ENCODE measurements at regions not wholly inside any gene's neighbourhood (a gene's known extent, or its start where the extent isn't known, plus 50 kb on each side); places are given as distances from the start of the nearest gene placed in this dataset.

DNA sequence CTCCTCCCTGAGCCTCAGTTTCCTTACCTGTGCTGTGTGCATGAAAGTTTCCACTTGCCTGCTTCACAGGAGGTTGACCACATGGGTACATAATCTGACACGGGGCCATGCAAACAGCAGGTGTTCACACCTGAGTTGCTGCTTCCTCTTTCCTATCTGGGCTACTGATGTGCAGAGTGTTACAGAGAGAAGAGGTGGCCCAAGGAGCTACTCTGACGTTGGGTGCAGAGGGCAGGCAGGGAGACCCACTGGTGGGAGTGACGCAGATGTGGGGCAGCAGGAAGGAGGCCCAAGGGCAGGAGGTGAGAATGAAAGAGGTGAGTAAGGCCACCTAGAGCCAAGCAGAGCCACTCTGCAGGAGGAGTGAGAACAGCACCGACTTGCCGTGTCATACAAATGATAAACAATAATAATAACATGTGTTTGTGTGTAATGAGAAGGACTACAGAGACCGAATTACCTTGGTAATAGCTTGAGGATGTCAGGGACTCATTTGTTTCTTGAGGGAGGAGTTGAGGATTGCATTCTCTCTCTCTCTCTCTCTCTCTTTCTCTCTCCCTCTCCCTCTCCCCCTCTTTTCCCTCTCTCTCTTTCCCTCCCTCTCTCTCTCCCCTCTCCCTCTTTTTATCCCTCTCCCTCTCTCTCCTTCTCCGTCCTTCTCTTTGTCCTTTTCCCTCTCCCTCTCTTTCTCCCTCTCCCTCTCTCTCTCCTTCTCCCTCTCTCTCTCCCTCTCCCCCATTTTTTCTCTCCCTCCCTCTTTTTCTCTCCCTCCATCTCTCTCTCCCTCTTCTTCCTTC is 87.4 kb upstream of the IGSF21 start:
- peaks cover 0 to 7% (median 1%) of the 10 kb centered on the region in 4 experiments; a peak in 3 of 7 replicates for H3K27me3 ChIP-seq (replicated peaks in 1 of 4; ENCODE audit: control insufficient read depth in 3 of 4, extremely low read depth in 1 of 4, insufficient read depth in 3 of 4, low read length in 3 of 4)
- TF ChIP-seq CEBPB (IDR thresholded peaks at IDR 0.05; ENCODE audit: low read depth, low read length) = no peak
- TF ChIP-seq SP1 (IDR thresholded peaks at IDR 0.05; ENCODE audit: low read depth, low read length) = no peak
- TF ChIP-seq POU5F1 (IDR thresholded peaks at IDR 0.05; ENCODE audit: low read depth, low read length) = no peak
- TF ChIP-seq, protein P1, sequence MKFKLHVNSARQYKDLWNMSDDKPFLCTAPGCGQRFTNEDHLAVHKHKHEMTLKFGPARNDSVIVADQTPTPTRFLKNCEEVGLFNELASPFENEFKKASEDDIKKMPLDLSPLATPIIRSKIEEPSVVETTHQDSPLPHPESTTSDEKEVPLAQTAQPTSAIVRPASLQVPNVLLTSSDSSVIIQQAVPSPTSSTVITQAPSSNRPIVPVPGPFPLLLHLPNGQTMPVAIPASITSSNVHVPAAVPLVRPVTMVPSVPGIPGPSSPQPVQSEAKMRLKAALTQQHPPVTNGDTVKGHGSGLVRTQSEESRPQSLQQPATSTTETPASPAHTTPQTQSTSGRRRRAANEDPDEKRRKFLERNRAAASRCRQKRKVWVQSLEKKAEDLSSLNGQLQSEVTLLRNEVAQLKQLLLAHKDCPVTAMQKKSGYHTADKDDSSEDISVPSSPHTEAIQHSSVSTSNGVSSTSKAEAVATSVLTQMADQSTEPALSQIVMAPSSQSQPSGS (IDR thresholded peaks at IDR 0.05; ENCODE audit: low read length) = no peak
- no peak for TF ChIP-seq RBBP5 (IDR thresholded peaks at IDR 0.05; ENCODE audit: borderline replicate concordance, low read depth, low read length)
- no peak for TF ChIP-seq JUN (IDR thresholded peaks at IDR 0.05; ENCODE audit: low read depth, low read length)
- TF ChIP-seq YY1 (IDR thresholded peaks at IDR 0.05; ENCODE audit: low read depth, low read length) = no peak
- no peak for TF ChIP-seq CBX8 (IDR thresholded peaks at IDR 0.05; ENCODE audit: borderline replicate concordance, low read depth, low read length)
- no peak for TF ChIP-seq POLR2AphosphoS5 (IDR thresholded peaks at IDR 0.05; ENCODE audit: low read depth, low read length)
- no peak for TF ChIP-seq TBP (IDR thresholded peaks at IDR 0.05; ENCODE audit: low read depth, low read length)
- TF ChIP-seq KDM4A (IDR thresholded peaks at IDR 0.05; ENCODE audit: low read depth, low read length, severe bottlenecking) = no peak
- TF ChIP-seq BACH1 (IDR thresholded peaks at IDR 0.05; ENCODE audit: low read length) = no peak

More for the DNA sequence above, 87.4 kb upstream of the IGSF21 start:
- Histone ChIP-seq H3K4me1 (replicated peaks in 1 of 4; ENCODE audit: control insufficient read depth in 3 of 4, insufficient read depth in 4 of 4, low read length in 3 of 4) (no peaks in the 10 kb centered on the region), H2BK15ac (ENCODE audit: low read length) (no peak overlapping the region), H3K14ac (ENCODE audit: insufficient read length) (no peak overlapping the region), H3K23ac (ENCODE audit: insufficient read length) (no peak overlapping the region), H2BK12ac (ENCODE audit: low read depth, low read length) (no peak overlapping the region; the same call in 1 of the 2 replicates), H2AK5ac (ENCODE audit: low read depth, low read length) (no peak overlapping the region; the same call in 1 of the 2 replicates), H2BK120ac (replicated peaks; ENCODE audit: low read depth, low read length) (no peak overlapping the region), H2BK20ac (ENCODE audit: low read length) (no peak overlapping the region), H3K36me3 (ENCODE audit: control insufficient read depth in 2 of 4, insufficient read depth in 4 of 4, low read length in 3 of 4) (no peaks in the 10 kb centered on the region), H4K8ac (ENCODE audit: extremely low read depth, insufficient read depth, low read length) (no peak overlapping the region), H3K79me2 (ENCODE audit: control insufficient read depth in 1 of 2, insufficient read depth in 2 of 2, low read length in 2 of 2) (no peaks in the 10 kb centered on the region), H3K23me2 (ENCODE audit: low read depth, low read length) (no peaks in the 10 kb centered on the region; the same call in none of the 2 replicates), H3K4ac (replicated peaks; ENCODE audit: insufficient read length, low read depth, low read length) (no peak overlapping the region), H4K91ac (replicated peaks; ENCODE audit: insufficient read length, low read length) (no peak overlapping the region), H3K27ac (ENCODE audit: low read depth, low read length) (no peak overlapping the region), H4K20me1 (replicated peaks in 1 of 2; ENCODE audit: control insufficient read depth in 1 of 2, insufficient read depth in 2 of 2, low read length in 2 of 2) (no peaks in the 10 kb centered on the region), H2AFZ (ENCODE audit: low read length) (no peak overlapping the region), H3K4me2 (ENCODE audit: insufficient read depth in 1 of 2, low read depth in 2 of 2, low read length in 2 of 2) (no peak overlapping the region), H3K79me1 (ENCODE audit: low read depth, low read length) (no peaks in the 10 kb centered on the region), H3K56ac (replicated peaks; ENCODE audit: insufficient read length, low read depth, low read length) (no peak overlapping the region), H3K4me3 (ENCODE audit: extremely low read depth in 1 of 4, insufficient read depth in 2 of 4, low read depth in 3 of 4, low read length in 4 of 4) (no peak overlapping the region), H3K9ac (replicated peaks in 1 of 4; ENCODE audit: extremely low read depth in 1 of 4, low read depth in 3 of 4, low read length in 3 of 4) (no peak overlapping the region), H3K18ac (ENCODE audit: extremely low read depth, low read length) (no peak overlapping the region), H2BK5ac (ENCODE audit: low read depth, low read length) (no peak overlapping the region), H3K9me3 (ENCODE audit: insufficient read depth in 2 of 2, low read depth in 1 of 2, low read length in 1 of 2) (no peaks in the 10 kb centered on the region), H4K5ac (ENCODE audit: insufficient read length, low read depth, low read length) (no peak overlapping the region)
- ChIA-PET CTCF (ENCODE audit: partially characterized antibody) (interaction anchor here (0.6 to 1.7 kb wide), 9 partner anchors 9 to 1273 kb away, joined by 3 to 7 read pairs (median 4); no protein-coding TSS in a partner anchor), POLR2A (ENCODE audit: partially characterized antibody) (no interaction called here)
- WGBS, 2 experiments (ENCODE audit: extremely low coverage in 1 of 2, insufficient coverage in 1 of 2, insufficient read length in 1 of 2, insufficient replicate concordance in 2 of 2, low coverage in 1 of 2, low lambda C conversion rate in 2 of 2, missing lambda C conversion rate in 1 of 2) = 80% methylated on average over 7 of the region's 7 CpGs; no CpG with 5 or more reads in 1 of the 2 experiments
- DNase-seq (ENCODE audit: low read depth in 1 of 2, low spot score in 2 of 2) (no peak), FAIRE-seq (no peak)
